ENCODE measurements at regions not wholly inside any gene's neighbourhood (a gene's known extent, or its start where the extent isn't known, plus 50 kb on each side); places are given as distances from the start of the nearest gene placed in this dataset.

GRCh38 chr10:71044720-71045119 lies 156.4 kb upstream of the PCBD1 start:
- TF ChIP-seq CTCF (conservative IDR thresholded peaks at IDR 0.05 in 1 of 2, IDR thresholded peaks at IDR 0.05 in 1 of 2; ENCODE audit: extremely low read depth in 1 of 2, insufficient read depth in 1 of 2, low read depth in 1 of 2, low read length in 2 of 2) (no peak), EZH2 (IDR thresholded peaks at IDR 0.05; ENCODE audit: borderline replicate concordance, low read length) (no peak)
